RCC 7860 (cell line): ENCODE measurements at regions not wholly inside any gene's neighbourhood (a gene's known extent, or its start where the extent isn't known, plus 50 kb on each side); places are given as distances from the start of the nearest gene placed in this dataset.
A peak's percentile ranks its signal among the peaks of the same experiment; 100 is the strongest.

Experiments used
- DNase-seq: peaks from one replicate; pipeline ENCODE4 v3.0.0-alpha.2; 2015; ENCODE audit warnings: low spot score
- FAIRE-seq: peaks from 2 replicates; lab custom pipeline; 2012; peaks lifted over from hg19 to GRCh38; lab: Jason Lieb, UNC

DNA sequence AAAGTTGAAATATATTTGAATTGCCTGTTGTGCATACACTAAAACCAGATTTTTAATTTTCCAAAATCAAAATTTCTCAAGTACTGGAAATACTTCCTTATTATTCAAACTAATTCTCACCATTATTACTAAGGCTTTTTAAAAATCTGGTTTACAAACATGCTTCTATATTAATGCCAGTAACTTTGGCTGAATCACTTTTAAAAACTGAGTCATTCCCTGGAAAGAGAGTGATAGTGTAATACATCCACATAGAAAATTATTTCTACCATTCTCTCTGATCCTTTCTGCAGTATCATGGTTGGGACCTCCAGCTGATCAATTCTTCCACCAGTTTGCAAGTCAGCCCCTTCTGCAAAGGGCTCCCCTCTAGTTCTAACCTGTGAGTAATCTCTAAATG, 165.3 kb upstream of the FAM241A start:
- FAIRE-seq (no peak), DNase-seq (no peak)

DNA sequence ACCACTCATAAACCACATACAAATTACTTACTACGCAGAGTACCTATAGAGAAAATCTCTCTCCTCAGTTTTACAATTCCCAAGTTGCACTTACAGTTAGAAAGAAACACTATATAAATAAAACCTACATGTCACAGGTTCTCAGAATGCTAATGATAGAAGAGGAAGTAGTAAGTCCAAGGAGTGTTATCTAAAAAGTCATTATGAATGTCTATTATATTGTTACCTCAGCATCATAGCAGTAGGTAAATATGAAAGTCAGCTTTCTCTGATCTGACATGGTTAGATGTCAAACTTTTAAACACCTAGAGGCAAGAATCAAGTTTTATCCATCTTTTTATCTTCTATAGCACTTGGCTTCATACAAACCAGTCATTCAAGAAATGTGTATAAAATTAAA, 163.2 kb upstream of the FAM241A start:
- DNase-seq (no peak), FAIRE-seq (no peak)

DNA sequence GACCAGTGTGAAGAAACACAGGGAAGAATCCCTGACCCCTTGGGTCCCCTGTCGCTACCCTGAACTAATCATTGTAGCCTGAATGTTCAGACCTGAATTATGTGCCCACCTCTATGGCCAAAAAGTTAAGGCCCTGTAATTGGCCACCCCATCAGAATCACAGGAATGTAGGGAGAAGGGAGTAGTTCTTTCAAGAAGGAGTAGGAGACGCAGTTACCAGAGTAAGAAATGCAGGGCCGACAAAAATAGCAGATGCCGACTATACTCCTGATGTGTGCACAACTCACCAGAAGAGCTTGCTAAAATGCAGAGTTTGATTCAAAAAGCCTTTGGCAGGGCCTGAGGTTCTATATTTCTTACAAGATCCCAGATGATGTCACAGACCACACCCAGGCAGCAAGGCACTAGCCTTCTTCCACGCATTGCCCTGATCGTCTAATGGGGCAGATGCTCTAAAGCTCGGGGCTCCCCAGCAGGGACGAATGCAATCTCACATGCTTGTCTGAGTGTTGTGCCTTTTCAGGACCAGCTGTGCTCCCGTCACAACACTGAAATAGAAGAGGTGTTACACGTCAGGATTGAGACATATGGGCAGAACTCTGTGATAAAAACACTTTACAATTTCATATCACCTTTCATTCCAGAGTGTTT, 161.0 kb upstream of the FAM241A start:
- DNase-seq (no peak), FAIRE-seq (no peak)

DNA sequence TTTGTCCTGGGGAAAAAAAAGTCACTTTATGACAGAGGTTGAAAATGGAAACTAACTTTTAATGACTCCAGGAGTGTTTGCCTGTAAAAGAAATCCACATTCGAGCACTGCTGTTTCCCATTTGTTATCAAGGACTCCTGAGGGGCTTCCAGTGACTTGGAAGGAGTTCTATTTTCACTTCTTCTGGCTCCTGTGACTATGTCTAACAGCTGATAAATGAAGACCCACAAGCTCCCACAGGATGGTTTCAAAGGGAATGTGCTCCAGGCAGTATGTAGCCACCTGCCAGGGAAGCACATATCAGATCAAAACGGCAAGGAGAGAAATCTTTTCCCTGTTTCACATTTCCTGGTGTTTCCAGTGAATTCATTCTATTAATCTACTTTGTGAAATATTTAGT, 159.8 kb upstream of the FAM241A start:
- no peak for FAIRE-seq
- DNase-seq: no peak

GRCh38 chr4:111986095-111986494, 159.2 kb upstream of the FAM241A start:
- FAIRE-seq (no peak), DNase-seq (no peak)

DNA sequence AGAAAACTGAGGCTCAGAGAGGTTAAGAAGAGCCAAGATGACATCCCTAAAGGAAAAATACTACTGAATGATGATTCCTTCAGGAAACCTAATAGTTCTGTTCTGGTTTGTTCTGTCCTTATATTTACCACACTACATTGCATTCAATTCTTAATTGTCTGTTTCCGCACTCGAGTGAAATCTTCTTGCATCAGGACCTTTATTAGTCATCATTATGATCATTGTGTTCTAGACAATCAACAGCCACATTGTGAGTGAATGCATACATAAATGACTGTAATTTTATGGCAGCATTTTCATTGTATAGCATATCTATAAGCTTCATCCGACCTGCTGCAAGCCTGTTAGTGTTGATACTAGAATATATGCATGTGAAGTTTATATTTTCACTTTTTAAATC, 156.7 kb upstream of the FAM241A start:
- FAIRE-seq: no peak

DNA sequence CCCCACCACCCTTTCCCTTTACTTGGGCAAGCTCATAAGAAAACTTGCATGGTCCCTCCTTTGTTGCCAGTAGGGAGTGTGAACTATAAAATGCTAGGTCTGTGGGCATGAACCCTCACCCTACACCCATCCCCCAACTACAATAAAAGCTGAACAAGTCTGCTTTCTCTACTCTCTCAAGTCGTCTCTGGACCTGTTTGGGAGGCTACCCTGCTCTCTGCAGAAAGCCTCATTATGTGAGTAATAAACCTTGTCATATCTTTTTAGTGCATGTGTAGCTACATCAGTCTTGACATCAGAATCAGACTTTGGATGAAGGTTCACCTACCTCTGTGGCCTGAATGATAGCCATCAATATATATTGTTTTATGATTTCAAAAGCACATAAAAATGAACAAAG, 155.4 kb upstream of the FAM241A start:
- FAIRE-seq (no peak), DNase-seq (no peak)

More for the DNA sequence above, 156.7 kb upstream of the FAM241A start:
- no peak for DNase-seq

GRCh38 chr4:111991163-111991562, 154.1 kb upstream of the FAM241A start:
- no peak for FAIRE-seq
- no peak for DNase-seq

GRCh38 chr4:111991797-111992196, 153.5 kb upstream of the FAM241A start:
- no peak for FAIRE-seq

DNA sequence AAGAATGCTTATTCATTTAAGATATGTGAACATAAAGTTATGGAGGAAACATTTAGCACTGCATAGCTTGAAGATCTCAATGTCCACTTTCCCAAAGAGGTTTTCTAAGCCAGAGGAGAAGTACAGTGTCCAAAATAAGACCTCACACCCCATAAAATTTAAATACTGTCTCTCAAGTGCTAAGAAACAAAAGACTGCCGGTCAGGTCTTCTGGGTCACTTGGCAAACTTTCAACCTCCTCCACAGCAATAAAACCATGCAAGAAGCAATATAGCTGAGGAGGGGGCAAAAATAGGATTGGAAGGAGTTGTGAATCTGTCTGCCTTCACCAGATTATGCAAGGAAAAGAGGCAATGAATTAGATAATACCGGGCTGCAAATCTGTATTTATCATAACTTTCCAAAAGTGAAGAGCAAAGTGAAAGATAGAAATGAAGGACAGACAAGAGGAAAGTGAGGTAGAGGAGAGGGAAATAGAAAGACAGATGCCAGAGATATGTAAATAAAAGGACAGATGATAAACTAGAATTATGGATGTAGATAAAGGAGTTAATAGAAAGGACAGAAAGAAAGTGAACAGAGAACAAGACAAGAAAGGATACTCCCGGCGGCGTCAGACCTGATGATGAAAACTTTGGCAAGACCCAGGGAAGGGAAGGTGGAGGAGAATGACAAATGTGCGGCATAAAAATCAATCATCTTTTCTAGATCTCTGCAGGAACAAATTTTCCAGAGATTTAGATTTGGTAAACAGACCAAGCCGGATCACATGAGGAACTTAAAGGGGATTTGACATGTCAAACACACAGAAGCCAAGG, 152.7 kb upstream of the FAM241A start:
- DNase-seq (no peak), FAIRE-seq (no peak)

More at GRCh38 chr4:111991797-111992196, 153.5 kb upstream of the FAM241A start:
- DNase-seq: peak; percentile 11

GRCh38 chr4:111994392-111994791, 150.9 kb upstream of the FAM241A start:
- DNase-seq: no peak
- FAIRE-seq: no peak

DNA sequence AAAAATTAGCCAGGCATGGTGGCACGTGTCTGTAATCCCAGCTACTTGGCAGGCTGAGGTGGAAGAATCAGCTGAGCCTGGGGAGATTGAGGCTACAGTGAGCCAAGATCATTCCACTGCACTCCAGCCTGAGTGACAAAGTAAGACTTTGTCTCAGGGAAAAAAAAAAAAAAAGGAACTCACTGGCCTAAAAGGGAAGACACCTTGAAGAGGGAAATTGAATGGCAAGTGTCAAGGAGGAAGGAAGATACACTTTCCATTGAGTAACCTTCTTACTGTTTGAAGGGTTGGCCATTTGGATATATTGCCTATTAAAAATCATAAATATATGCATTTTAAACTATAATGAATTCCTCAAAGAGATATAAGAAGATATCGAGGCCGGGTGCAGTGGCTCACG, 147.5 kb upstream of the FAM241A start:
- DNase-seq: no peak
- FAIRE-seq: no peak

DNA sequence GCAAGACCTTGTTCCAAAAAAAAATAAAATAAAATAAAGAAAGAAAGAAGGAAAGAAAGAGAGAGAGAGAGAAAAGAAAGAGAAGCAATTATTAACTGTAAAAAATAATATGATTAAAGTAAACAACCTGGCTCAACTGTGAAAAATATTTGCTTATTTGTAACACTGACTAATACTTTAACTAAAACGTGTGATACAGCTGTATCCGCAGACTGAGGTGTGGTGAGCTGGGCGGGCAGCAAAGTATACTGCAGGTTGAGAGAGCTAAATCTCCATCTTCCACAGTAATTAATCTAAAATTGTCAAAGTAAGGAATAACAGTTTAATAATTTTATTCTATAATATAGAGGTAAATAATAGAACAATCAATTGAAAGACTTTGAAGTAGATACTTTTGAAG, 145.5 kb upstream of the FAM241A start:
- DNase-seq (no peak), FAIRE-seq (no peak)

GRCh38 chr4:112001041-112001440, 144.2 kb upstream of the FAM241A start:
- FAIRE-seq (no peak), DNase-seq (no peak)

- DNase-seq (no peak), FAIRE-seq (no peak)
Observed at GRCh38 chr4:112002248-112002661, 143.0 kb upstream of the FAM241A start.

DNA sequence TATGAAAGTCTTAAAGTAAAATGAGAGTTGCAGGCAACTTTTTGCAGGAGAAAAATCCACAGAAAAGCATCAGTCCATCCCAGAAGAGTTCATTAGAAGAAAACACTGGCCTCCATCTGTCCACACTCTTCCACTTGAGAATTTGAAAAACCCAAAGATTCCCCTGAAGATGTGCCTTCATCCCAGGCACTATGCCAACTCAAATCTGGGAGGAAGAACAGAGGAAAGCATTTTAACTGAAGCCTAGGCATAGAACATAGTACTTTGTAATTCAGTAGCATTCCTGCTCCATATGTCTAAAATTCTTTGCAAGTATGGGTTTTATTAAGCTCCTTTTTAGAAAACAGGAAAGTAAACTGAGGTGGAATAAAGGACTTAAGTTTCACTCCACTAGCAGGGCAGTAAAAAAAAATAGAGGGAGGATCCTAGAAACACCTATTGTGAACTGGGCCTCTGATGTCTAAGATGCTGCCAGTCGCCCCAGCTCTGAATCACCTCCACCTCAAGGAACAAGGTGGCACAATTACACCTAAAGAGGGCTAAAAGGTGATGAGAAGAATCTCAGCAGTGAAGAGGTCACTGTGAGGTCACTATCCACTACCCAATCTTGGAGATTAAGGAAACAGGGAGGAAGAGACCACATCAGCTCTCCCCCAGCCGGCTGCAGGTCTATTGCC, 141.9 kb upstream of the FAM241A start:
- DNase-seq (no peak), FAIRE-seq (no peak)

DNA sequence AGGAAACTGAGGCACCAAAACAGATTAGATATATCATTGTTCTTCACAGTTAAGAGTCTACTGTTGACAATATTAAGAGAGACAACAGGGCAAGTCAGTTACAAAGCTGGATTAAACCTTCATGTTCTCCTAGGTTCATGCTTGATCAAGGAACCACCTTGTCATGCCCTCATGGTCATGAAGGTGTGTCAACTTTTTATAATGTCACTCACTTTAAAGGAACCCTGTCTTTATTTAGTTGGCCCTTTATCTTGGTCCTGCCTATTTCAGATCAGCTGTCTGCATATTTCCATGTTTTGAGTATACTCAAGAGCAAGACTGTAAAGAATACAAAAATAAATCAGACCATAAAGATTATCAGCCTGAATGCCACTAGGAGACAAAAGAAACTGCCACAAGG, 140.2 kb upstream of the FAM241A start:
- no peak for FAIRE-seq
- no peak for DNase-seq

GRCh38 chr4:112007391-112007790, 137.9 kb upstream of the FAM241A start:
- no peak for FAIRE-seq
- no peak for DNase-seq

DNA sequence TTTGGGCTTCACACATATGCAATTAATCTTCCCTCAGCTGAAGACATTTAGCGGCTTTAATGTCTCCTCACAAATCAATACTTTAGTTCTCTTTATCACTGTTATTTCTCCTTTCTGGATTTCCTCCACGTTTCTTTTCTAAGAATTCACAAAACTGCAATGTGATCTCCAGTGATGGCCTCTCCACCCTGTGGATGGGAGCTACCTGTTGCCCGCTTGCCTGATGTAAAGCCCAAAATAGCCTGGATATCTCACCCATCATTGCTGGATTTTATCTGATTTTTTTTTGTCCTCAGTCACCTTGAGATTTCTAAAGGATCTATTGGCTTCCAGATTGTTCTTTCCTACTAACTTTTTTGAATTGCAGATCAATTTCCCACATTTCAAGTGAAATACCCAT, 129.3 kb upstream of the FAM241A start:
- no peak for DNase-seq
- no peak for FAIRE-seq

- FAIRE-seq (no peak), DNase-seq (no peak)
Observed at GRCh38 chr4:112023402-112023950, 121.8 kb upstream of the FAM241A start.

GRCh38 chr4:112026058-112026457, 119.2 kb upstream of the FAM241A start:
- no peak for FAIRE-seq
- DNase-seq: no peak

DNA sequence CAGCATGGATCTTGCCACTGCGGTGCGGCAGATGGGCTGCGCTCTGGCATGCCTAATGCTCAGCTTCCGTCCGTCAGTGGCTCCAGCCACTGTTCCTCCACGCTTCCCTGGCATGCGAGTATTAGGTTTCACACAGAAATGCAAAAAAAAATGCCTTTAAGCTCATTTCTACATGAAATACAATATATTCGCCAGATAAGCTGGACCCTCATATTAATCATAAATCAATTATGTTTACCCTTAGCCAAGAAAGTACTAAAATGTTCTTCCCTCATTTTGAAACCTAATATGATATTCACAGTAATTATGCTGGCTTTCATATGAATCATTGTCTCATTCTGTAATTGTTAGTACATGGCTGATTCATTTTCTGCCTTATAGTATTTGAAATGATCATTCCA, 115.5 kb upstream of the FAM241A start:
- DNase-seq (no peak), FAIRE-seq (no peak)
